ENCODE measurements at regions not wholly inside any gene's neighbourhood (a gene's known extent, or its start where the extent isn't known, plus 50 kb on each side); places are given as distances from the start of the nearest gene placed in this dataset.

DNA sequence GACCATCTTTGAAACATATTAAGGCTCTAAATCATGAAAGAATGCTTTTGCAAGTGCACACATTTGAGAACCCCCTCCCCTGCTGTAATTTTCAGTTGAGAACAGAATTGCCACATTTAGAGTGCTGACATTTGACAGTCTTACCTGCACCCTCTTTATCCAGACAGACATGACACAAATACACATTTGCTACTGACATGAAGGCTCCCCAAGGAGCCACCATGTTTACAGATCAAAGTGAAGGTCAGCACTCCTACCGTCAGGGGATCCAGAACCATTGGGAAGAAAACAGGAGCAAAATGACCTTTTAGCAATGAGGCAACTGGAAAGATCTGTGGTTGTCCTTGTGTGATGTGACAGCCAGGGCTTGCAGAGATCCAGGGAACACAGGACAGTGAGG, 315.4 kb upstream of the CNR1 start:
- H3K4me1 ChIP-seq (ENCODE audit: control insufficient read depth, extremely low read depth, insufficient read depth, low read length): no peaks in the 10 kb centered on the region
- H4K20me1 ChIP-seq (ENCODE audit: control insufficient read depth, extremely low read depth, insufficient read depth, low read length): no peaks in the 10 kb centered on the region
- DNase-seq (ENCODE audit: low read depth in 2 of 2): no peak
- H3K4me2 ChIP-seq (ENCODE audit: extremely low read depth, insufficient read depth, low read length): no peak overlapping the region
- no peaks in the 10 kb centered on the region for H3K79me2 ChIP-seq (ENCODE audit: control insufficient read depth, insufficient read depth, low read length)
- TF ChIP-seq, protein P1, sequence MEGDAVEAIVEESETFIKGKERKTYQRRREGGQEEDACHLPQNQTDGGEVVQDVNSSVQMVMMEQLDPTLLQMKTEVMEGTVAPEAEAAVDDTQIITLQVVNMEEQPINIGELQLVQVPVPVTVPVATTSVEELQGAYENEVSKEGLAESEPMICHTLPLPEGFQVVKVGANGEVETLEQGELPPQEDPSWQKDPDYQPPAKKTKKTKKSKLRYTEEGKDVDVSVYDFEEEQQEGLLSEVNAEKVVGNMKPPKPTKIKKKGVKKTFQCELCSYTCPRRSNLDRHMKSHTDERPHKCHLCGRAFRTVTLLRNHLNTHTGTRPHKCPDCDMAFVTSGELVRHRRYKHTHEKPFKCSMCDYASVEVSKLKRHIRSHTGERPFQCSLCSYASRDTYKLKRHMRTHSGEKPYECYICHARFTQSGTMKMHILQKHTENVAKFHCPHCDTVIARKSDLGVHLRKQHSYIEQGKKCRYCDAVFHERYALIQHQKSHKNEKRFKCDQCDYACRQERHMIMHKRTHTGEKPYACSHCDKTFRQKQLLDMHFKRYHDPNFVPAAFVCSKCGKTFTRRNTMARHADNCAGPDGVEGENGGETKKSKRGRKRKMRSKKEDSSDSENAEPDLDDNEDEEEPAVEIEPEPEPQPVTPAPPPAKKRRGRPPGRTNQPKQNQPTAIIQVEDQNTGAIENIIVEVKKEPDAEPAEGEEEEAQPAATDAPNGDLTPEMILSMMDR (conservative IDR thresholded peaks at IDR 0.05 in 1 of 2, IDR thresholded peaks at IDR 0.05 in 1 of 2; ENCODE audit: low read depth in 1 of 2, low read length in 2 of 2): no peak
- TF ChIP-seq EZH2 (IDR thresholded peaks at IDR 0.05; ENCODE audit: low read length, missing control alignments): no peak
- no peaks in the 10 kb centered on the region for H3K27me3 ChIP-seq (ENCODE audit: control insufficient read depth, insufficient read depth, low read length)
- H2AFZ ChIP-seq (ENCODE audit: low read length): no peak overlapping the region
- no peaks in the 10 kb centered on the region for H3K36me3 ChIP-seq (ENCODE audit: control insufficient read depth, insufficient read depth, low read length)
- no peak overlapping the region for H3K4me3 ChIP-seq (replicated peaks in 1 of 4; ENCODE audit: control extremely low read depth in 1 of 4, insufficient read depth in 1 of 4, low read depth in 3 of 4, low read length in 4 of 4)
- no peak overlapping the region for H3K9ac ChIP-seq (ENCODE audit: insufficient read depth, low read length)
- no peak overlapping the region for H3K27ac ChIP-seq (ENCODE audit: insufficient read depth, low read length)
- no peaks in the 10 kb centered on the region for H3K9me3 ChIP-seq (ENCODE audit: control insufficient read depth, insufficient read depth, low read depth, low read length)

DNA sequence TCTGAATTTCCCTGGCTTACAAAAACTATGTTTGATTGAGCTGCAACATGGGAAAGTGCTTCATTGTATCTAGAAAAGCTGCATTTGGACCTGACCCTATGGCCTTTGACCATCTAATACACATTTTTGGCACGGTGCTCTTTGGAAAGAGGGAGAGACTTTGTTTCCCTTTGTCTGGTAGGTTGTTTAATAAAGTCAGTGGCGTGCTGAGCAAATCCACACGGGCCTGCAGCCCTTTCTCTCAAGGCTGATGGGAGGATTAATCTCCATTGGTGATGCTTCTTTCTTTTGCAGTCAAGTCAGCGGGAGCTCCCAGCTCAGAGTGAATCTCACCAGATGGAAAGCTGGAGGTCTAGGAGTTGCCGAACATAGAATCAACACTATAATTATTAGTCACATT, 314.7 kb upstream of the CNR1 start:
- Histone ChIP-seq H3K9ac (ENCODE audit: insufficient read depth, low read length) (no peak overlapping the region), H2AFZ (ENCODE audit: low read length) (no peak overlapping the region), H3K4me2 (ENCODE audit: extremely low read depth, insufficient read depth, low read length) (no peak overlapping the region), H3K27me3 (ENCODE audit: control insufficient read depth, insufficient read depth, low read length) (no peaks in the 10 kb centered on the region), H3K36me3 (ENCODE audit: control insufficient read depth, insufficient read depth, low read length) (no peaks in the 10 kb centered on the region), H3K27ac (ENCODE audit: insufficient read depth, low read length) (no peak overlapping the region), H3K9me3 (ENCODE audit: control insufficient read depth, insufficient read depth, low read depth, low read length) (no peaks in the 10 kb centered on the region), H3K4me1 (ENCODE audit: control insufficient read depth, extremely low read depth, insufficient read depth, low read length) (no peaks in the 10 kb centered on the region), H3K79me2 (ENCODE audit: control insufficient read depth, insufficient read depth, low read length) (no peaks in the 10 kb centered on the region), H3K4me3 (replicated peaks in 1 of 4; ENCODE audit: control extremely low read depth in 1 of 4, insufficient read depth in 1 of 4, low read depth in 3 of 4, low read length in 4 of 4) (no peak overlapping the region), H4K20me1 (ENCODE audit: control insufficient read depth, extremely low read depth, insufficient read depth, low read length) (no peaks in the 10 kb centered on the region)
- TF ChIP-seq EZH2 (IDR thresholded peaks at IDR 0.05; ENCODE audit: low read length, missing control alignments): no peak
- TF ChIP-seq, protein P1 (conservative IDR thresholded peaks at IDR 0.05 in 1 of 2, IDR thresholded peaks at IDR 0.05 in 1 of 2; ENCODE audit: low read depth in 1 of 2, low read length in 2 of 2): no peak
- no peak for DNase-seq (ENCODE audit: low read depth in 2 of 2)

DNA sequence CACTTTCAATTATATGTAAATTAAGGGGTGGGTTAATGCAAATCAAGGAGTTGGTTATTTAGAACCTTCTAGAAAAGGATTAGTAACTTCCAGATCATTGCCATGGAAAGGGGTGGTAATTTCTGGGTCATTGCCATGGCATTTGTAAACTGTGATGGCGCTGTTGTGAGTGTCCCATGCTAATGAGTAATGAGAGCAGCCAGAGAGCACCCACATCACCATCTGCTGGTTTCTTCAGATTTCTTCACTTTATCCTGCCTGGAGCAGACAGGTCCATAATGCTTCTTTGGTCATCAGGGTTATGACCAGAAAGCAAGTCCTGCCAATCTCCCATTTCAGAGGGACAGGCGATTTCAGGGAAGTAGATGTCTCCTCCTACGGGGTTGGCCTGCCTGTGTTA, 311.3 kb upstream of the CNR1 start:
- H3K4me1 ChIP-seq (ENCODE audit: control insufficient read depth, extremely low read depth, insufficient read depth, low read length): no peaks in the 10 kb centered on the region
- no peaks in the 10 kb centered on the region for H3K9me3 ChIP-seq (ENCODE audit: control insufficient read depth, insufficient read depth, low read depth, low read length)
- H3K27me3 ChIP-seq (ENCODE audit: control insufficient read depth, insufficient read depth, low read length): no peaks in the 10 kb centered on the region
- H3K27ac ChIP-seq (ENCODE audit: insufficient read depth, low read length): no peak overlapping the region
- no peak overlapping the region for H3K4me2 ChIP-seq (ENCODE audit: extremely low read depth, insufficient read depth, low read length)
- no peak for DNase-seq (ENCODE audit: low read depth in 2 of 2)
- H3K4me3 ChIP-seq (replicated peaks in 1 of 4; ENCODE audit: control extremely low read depth in 1 of 4, insufficient read depth in 1 of 4, low read depth in 3 of 4, low read length in 4 of 4): no peak overlapping the region
- H3K9ac ChIP-seq (ENCODE audit: insufficient read depth, low read length): no peak overlapping the region
- no peaks in the 10 kb centered on the region for H3K79me2 ChIP-seq (ENCODE audit: control insufficient read depth, insufficient read depth, low read length)
- H4K20me1 ChIP-seq (ENCODE audit: control insufficient read depth, extremely low read depth, insufficient read depth, low read length): no peaks in the 10 kb centered on the region
- H2AFZ ChIP-seq (ENCODE audit: low read length): no peak overlapping the region
- no peak for TF ChIP-seq EZH2 (IDR thresholded peaks at IDR 0.05; ENCODE audit: low read length, missing control alignments)
- TF ChIP-seq, protein P1 (conservative IDR thresholded peaks at IDR 0.05 in 1 of 2, IDR thresholded peaks at IDR 0.05 in 1 of 2; ENCODE audit: low read depth in 1 of 2, low read length in 2 of 2): no peak
- no peaks in the 10 kb centered on the region for H3K36me3 ChIP-seq (ENCODE audit: control insufficient read depth, insufficient read depth, low read length)

All from fibroblast of lung (primary cell).